GM19328 (cell line): ENCODE measurements at regions not wholly inside any gene's neighbourhood (a gene's known extent, or its start where the extent isn't known, plus 50 kb on each side); places are given as distances from the start of the nearest gene placed in this dataset.
"Not testable (repeated sequence)": the region's sequence is repeated elsewhere in the genome, so short reads cannot be mapped to it uniquely, and the experiment has no call there.

Experiments
- ATAC-seq: cut with Tn5 transposase; IDR thresholded peaks from one replicate; pipeline ENCODE4 v1.9.1; 2021; ENCODE audit warnings: mild to moderate bottlenecking, moderate library complexity; ENCODE audit not compliant: unreplicated experiment

GRCh38 chr11:45388472-45388871, 102.3 kb upstream of the SYT13 start:
- no peak for ATAC-seq

GRCh38 chr11:45387885-45388284, 101.7 kb upstream of the SYT13 start:
- not testable (repeated sequence) for ATAC-seq

GRCh38 chr11:45386972-45387371, 100.8 kb upstream of the SYT13 start:
- no peak for ATAC-seq

GRCh38 chr11:45385844-45386243, 99.7 kb upstream of the SYT13 start:
- no peak for ATAC-seq

GRCh38 chr11:45385423-45385822, 99.3 kb upstream of the SYT13 start:
- ATAC-seq = no peak

- ATAC-seq = no peak
Observed at GRCh38 chr11:45384711-45385241, 98.6 kb upstream of the SYT13 start.

- ATAC-seq = no peak
Observed at GRCh38 chr11:45384016-45384415, 97.9 kb upstream of the SYT13 start.

- ATAC-seq = no peak
Observed at GRCh38 chr11:45383224-45383623, 97.1 kb upstream of the SYT13 start.

GRCh38 chr11:45382133-45382878, 96.2 kb upstream of the SYT13 start:
- no peak for ATAC-seq

GRCh38 chr11:45379162-45379863, 93.2 kb upstream of the SYT13 start:
- ATAC-seq = no peak

GRCh38 chr11:45378516-45378915, 92.4 kb upstream of the SYT13 start:
- no peak for ATAC-seq

GRCh38 chr11:45374653-45375059, 88.5 kb upstream of the SYT13 start:
- ATAC-seq = no peak

- ATAC-seq = no peak
Observed at GRCh38 chr11:45374130-45374529, 88.0 kb upstream of the SYT13 start.

GRCh38 chr11:45373506-45374035, 87.4 kb upstream of the SYT13 start:
- no peak for ATAC-seq

GRCh38 chr11:45372414-45372813, 86.3 kb upstream of the SYT13 start:
- ATAC-seq = not testable (repeated sequence)

GRCh38 chr11:45371251-45372115, 85.3 kb upstream of the SYT13 start:
- ATAC-seq = no peak

GRCh38 chr11:45369313-45369712, 83.2 kb upstream of the SYT13 start:
- ATAC-seq = no peak

- no peak for ATAC-seq
Observed at GRCh38 chr11:45368697-45369096, 82.6 kb upstream of the SYT13 start.

GRCh38 chr11:45366619-45367190, 80.6 kb upstream of the SYT13 start:
- ATAC-seq = no peak

- ATAC-seq = no peak
Observed at GRCh38 chr11:45365961-45366618, 79.9 kb upstream of the SYT13 start.
